HEK293 (cell line): ENCODE measurements at regions not wholly inside any gene's neighbourhood (a gene's known extent, or its start where the extent isn't known, plus 50 kb on each side); places are given as distances from the start of the nearest gene placed in this dataset.

Experiments
- CTCF ChIA-PET: fragments of 350-600 bp; formaldehyde crosslinking; extraction: SDS; loops from one replicate; lab custom pipeline; 2021; ENCODE audit warnings: antibody characterized with exemption; lab: Yijun Ruan, JAX
- POLR2A ChIA-PET: fragments of 300-600 bp; formaldehyde crosslinking; extraction: SDS; loops from one replicate; lab custom pipeline; 2020; ENCODE audit warnings: antibody characterized with exemption, inconsistent platforms; lab: Yijun Ruan, JAX
- H3K27ac ChIP-seq: fragments of 200-500 bp; sonication (Bioruptor generic); 2 replicates; pipeline ENCODE4 v1.5.1; 2014; ENCODE audit warnings: low read depth, low read length, control low read depth, inconsistent platforms; ENCODE audit errors: extremely low read depth
- H3K36me3 ChIP-seq, 2 experiments: fragments of 200-500 bp in 1 of 2; sonication (Bioruptor generic) in 1 of 2; 1 replicate in 1 of 2; 2 replicates in 1 of 2; pipeline ENCODE4 v1.5.1; 2014 to 2017; ENCODE audit warnings: inconsistent platforms in 2 of 2, low read length in 2 of 2; ENCODE audit not compliant: control insufficient read depth in 2 of 2, insufficient read depth in 1 of 2
- H3K4me1 ChIP-seq: fragments of 200-500 bp; sonication (Bioruptor generic); 2 replicates; pipeline ENCODE4 v1.5.1; 2014; ENCODE audit warnings: mild to moderate bottlenecking, low read length, inconsistent platforms; ENCODE audit not compliant: control insufficient read depth, insufficient read depth
- H3K4me3 ChIP-seq: 2 replicates; pipeline ENCODE4 v1.5.1; 2011; ENCODE audit warnings: low read depth, mild to moderate bottlenecking, control low read depth, low read length, moderate library complexity
- H3K9me3 ChIP-seq: fragments of 200-500 bp; sonication (Bioruptor generic); 2 replicates; pipeline ENCODE4 v1.5.1; 2014; ENCODE audit warnings: low read depth, low read length, inconsistent platforms; ENCODE audit not compliant: control insufficient read depth, insufficient read depth
- ATF2 ChIP-seq: fragments of 450-650 bp; formaldehyde crosslinking; IDR thresholded peaks from 2 replicates; pipeline ENCODE4 v1.5.1; 2016; ENCODE audit warnings: missing biosample characterization, missing genetic modification characterization, low read depth
- MZF1 ChIP-seq: fragments of 450-650 bp; formaldehyde crosslinking; IDR thresholded peaks from 2 replicates; pipeline ENCODE4 v1.5.1; 2017; ENCODE audit warnings: missing biosample characterization, missing genetic modification characterization, borderline replicate concordance
- PRDM4 ChIP-seq: fragments of 450-650 bp; formaldehyde crosslinking; IDR thresholded peaks from 2 replicates; pipeline ENCODE4 v1.5.1; 2017; ENCODE audit warnings: missing biosample characterization, missing genetic modification characterization
- SCRT1 ChIP-seq: fragments of 450-650 bp; formaldehyde crosslinking; IDR thresholded peaks from 2 replicates; pipeline ENCODE4 v1.5.1; 2016; ENCODE audit warnings: missing biosample characterization, missing genetic modification characterization, borderline replicate concordance
- SETDB1 ChIP-seq: IDR thresholded peaks from one replicate; pipeline ENCODE4 v1.6.1; 2017; ENCODE audit warnings: mild to moderate bottlenecking, low read length, moderate library complexity, mixed read lengths; ENCODE audit not compliant: insufficient read length
- SP3 ChIP-seq: fragments of 450-650 bp; formaldehyde crosslinking; IDR thresholded peaks from 2 replicates; pipeline ENCODE4 v1.5.1; 2016; ENCODE audit warnings: missing biosample characterization, missing genetic modification characterization
- ZBTB1 ChIP-seq: fragments of 450-650 bp; formaldehyde crosslinking; IDR thresholded peaks from 2 replicates; pipeline ENCODE4 v1.5.1; 2016; ENCODE audit warnings: missing biosample characterization, missing genetic modification characterization
- ZFP3 ChIP-seq: fragments of 450-650 bp; formaldehyde crosslinking; IDR thresholded peaks from 2 replicates; pipeline ENCODE4 v1.5.1; 2016; ENCODE audit warnings: low read depth, missing biosample characterization, missing genetic modification characterization
- ZNF10 ChIP-seq: fragments of 450-650 bp; formaldehyde crosslinking; IDR thresholded peaks from 2 replicates; pipeline ENCODE4 v1.5.1; 2017; ENCODE audit warnings: missing biosample characterization, missing genetic modification characterization
- ZNF155 ChIP-seq: fragments of 450-650 bp; formaldehyde crosslinking; IDR thresholded peaks from 2 replicates; pipeline ENCODE4 v1.5.1; 2016; ENCODE audit warnings: missing biosample characterization, missing genetic modification characterization
- ZNF16 ChIP-seq: fragments of 450-650 bp; formaldehyde crosslinking; IDR thresholded peaks from 2 replicates; pipeline ENCODE4 v1.5.1; 2016; ENCODE audit warnings: low read depth, missing biosample characterization, missing genetic modification characterization
- ZNF280D ChIP-seq: fragments of 450-650 bp; formaldehyde crosslinking; IDR thresholded peaks from 2 replicates; pipeline ENCODE4 v1.5.1; 2016; ENCODE audit warnings: missing biosample characterization, missing genetic modification characterization
- ZNF354C ChIP-seq: fragments of 450-650 bp; formaldehyde crosslinking; IDR thresholded peaks from 2 replicates; pipeline ENCODE4 v1.5.1; 2016; ENCODE audit warnings: missing biosample characterization, missing genetic modification characterization, low read depth, borderline replicate concordance
- ZNF394 ChIP-seq: fragments of 450-650 bp; formaldehyde crosslinking; IDR thresholded peaks from 2 replicates; pipeline ENCODE4 v1.5.1; 2016; ENCODE audit warnings: missing biosample characterization, missing genetic modification characterization, mild to moderate bottlenecking, moderate library complexity, borderline replicate concordance
- ZNF473 ChIP-seq: fragments of 450-650 bp; formaldehyde crosslinking; IDR thresholded peaks from 2 replicates; pipeline ENCODE4 v1.5.1; 2017; ENCODE audit warnings: missing biosample characterization, missing genetic modification characterization
- ZNF510 ChIP-seq: fragments of 450-650 bp; formaldehyde crosslinking; IDR thresholded peaks from 2 replicates; pipeline ENCODE4 v1.5.1; 2018; ENCODE audit warnings: mild to moderate bottlenecking, missing genetic modification characterization, missing biosample characterization; ENCODE audit not compliant: insufficient replicate concordance
- ZNF544 ChIP-seq: fragments of 450-650 bp; formaldehyde crosslinking; IDR thresholded peaks from 2 replicates; pipeline ENCODE4 v1.5.0; 2017; ENCODE audit warnings: missing biosample characterization, missing genetic modification characterization
- ZNF561 ChIP-seq: fragments of 450-650 bp; IDR thresholded peaks from 2 replicates; pipeline ENCODE4 v1.5.1; 2018; ENCODE audit warnings: missing biosample characterization, missing genetic modification characterization, borderline replicate concordance
- ZNF701 ChIP-seq: fragments of 450-650 bp; formaldehyde crosslinking; IDR thresholded peaks from 2 replicates; pipeline ENCODE4 v1.5.1; 2016; ENCODE audit warnings: missing biosample characterization, missing genetic modification characterization
- ZNF837 ChIP-seq: fragments of 450-650 bp; formaldehyde crosslinking; IDR thresholded peaks from 2 replicates; pipeline ENCODE4 v1.5.1; 2016; ENCODE audit warnings: missing biosample characterization, missing genetic modification characterization
- ZSCAN16 ChIP-seq: fragments of 450-650 bp; formaldehyde crosslinking; IDR thresholded peaks from 2 replicates; pipeline ENCODE4 v1.5.1; 2016; ENCODE audit warnings: missing biosample characterization, missing genetic modification characterization

GRCh38 chr5:57665146-57665936, 182.7 kb upstream of the ACTBL2 start (continued):
- TF ChIP-seq ATF2 (tag by site-specific recombination) (no peak), ZNF701 (tag by site-specific recombination) (no peak), ZNF10 (tag by site-specific recombination) (no peak), ZNF473 (no peak)

GRCh38 chr5:57664700-57665099, 182.1 kb upstream of the ACTBL2 start:
- Histone ChIP-seq H3K4me3 (no peak overlapping the region), H3K27ac (no peak overlapping the region), H3K36me3 (no peaks in the 10 kb centered on the region), H3K4me1 (no peaks in the 10 kb centered on the region), H3K9me3 (no peaks in the 10 kb centered on the region)
- ChIA-PET CTCF (interaction anchor here (0.8 kb wide), 1 partner anchor 11 kb away, joined by 3 read pairs; no protein-coding TSS in a partner anchor), POLR2A (no interaction called here)
- TF ChIP-seq ZNF837: no peak
- no peak for TF ChIP-seq ZNF155 (tag by site-specific recombination)
- TF ChIP-seq MZF1 (tag by site-specific recombination): no peak
- no peak for TF ChIP-seq ZNF280D (tag by site-specific recombination)
- no peak for TF ChIP-seq ZNF561 (tag by site-specific recombination)
- no peak for TF ChIP-seq ZSCAN16 (tag by site-specific recombination)
- no peak for TF ChIP-seq ZNF510
- TF ChIP-seq SP3 (tag by site-specific recombination): no peak
- TF ChIP-seq ZNF394: no peak
- no peak for TF ChIP-seq ZBTB1 (tag by site-specific recombination)
- no peak for TF ChIP-seq ZNF544 (tag by site-specific recombination)
- TF ChIP-seq SETDB1: no peak
- no peak for TF ChIP-seq ZNF354C (tag by site-specific recombination)
- TF ChIP-seq ZFP3 (tag by site-specific recombination): no peak
- TF ChIP-seq PRDM4 (tag by site-specific recombination): no peak
- no peak for TF ChIP-seq SCRT1
- no peak for TF ChIP-seq ZNF473
- TF ChIP-seq ZNF16 (tag by site-specific recombination): no peak
